GM10266 (cell line): ENCODE measurements at regions not wholly inside any gene's neighbourhood (a gene's known extent, or its start where the extent isn't known, plus 50 kb on each side); places are given as distances from the start of the nearest gene placed in this dataset.

Experiments used
- DNase-seq: peaks from one replicate; pipeline ENCODE4 v3.0.0; 2012; ENCODE audit errors: extremely low spot score
- TF ChIP-seq, protein P1 (sequence below): IDR thresholded peaks from 2 replicates; pipeline ENCODE4 v1.5.1; 2012; ENCODE audit warnings: mild to moderate bottlenecking, low read depth; ENCODE audit not compliant: control insufficient read depth, insufficient read depth; ENCODE audit errors: missing control alignments

DNA sequence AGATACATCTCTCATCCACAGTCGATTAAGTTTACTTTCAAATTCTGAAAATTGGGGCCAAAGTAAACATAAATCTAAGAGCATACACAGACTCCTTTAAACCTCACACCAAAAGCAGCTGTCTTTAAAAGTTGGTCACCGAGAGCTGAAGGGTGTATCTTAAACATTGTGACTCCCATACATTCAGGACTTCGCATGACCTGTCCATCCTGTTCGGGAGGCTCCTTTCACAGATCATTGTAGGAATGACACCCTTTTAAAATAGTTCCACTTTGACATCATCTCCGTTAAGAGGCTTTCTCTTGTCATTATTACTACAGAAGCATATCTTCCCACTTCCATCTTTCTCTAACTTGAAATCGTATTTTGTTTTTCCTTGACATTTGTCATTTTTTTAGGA is 440.0 kb downstream of the DNAJB9 start:
- DNase-seq, result no peak
- TF ChIP-seq, protein P1, sequence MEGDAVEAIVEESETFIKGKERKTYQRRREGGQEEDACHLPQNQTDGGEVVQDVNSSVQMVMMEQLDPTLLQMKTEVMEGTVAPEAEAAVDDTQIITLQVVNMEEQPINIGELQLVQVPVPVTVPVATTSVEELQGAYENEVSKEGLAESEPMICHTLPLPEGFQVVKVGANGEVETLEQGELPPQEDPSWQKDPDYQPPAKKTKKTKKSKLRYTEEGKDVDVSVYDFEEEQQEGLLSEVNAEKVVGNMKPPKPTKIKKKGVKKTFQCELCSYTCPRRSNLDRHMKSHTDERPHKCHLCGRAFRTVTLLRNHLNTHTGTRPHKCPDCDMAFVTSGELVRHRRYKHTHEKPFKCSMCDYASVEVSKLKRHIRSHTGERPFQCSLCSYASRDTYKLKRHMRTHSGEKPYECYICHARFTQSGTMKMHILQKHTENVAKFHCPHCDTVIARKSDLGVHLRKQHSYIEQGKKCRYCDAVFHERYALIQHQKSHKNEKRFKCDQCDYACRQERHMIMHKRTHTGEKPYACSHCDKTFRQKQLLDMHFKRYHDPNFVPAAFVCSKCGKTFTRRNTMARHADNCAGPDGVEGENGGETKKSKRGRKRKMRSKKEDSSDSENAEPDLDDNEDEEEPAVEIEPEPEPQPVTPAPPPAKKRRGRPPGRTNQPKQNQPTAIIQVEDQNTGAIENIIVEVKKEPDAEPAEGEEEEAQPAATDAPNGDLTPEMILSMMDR, result no peak

DNA sequence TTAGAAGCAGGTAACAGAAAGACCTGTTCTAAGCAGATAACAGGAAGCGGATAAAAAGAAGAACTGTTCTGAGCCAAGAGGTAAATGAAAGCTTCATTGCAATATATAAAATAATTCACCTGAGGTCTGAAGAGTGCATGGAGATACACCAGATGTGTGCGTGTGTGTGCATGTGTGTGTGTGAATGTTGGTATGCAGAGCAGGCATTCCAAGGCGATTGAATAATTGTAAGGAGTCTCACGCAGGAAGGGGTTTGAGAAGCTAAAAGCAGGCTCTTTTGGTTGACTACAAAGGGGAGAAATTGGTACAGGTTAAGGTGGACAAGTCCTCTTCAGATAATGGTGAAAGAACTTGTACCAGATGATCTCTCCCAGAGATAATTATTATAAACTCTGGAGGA is 450.6 kb downstream of the DNAJB9 start:
- TF ChIP-seq, protein P1, result no peak
- DNase-seq, result no peak

DNA sequence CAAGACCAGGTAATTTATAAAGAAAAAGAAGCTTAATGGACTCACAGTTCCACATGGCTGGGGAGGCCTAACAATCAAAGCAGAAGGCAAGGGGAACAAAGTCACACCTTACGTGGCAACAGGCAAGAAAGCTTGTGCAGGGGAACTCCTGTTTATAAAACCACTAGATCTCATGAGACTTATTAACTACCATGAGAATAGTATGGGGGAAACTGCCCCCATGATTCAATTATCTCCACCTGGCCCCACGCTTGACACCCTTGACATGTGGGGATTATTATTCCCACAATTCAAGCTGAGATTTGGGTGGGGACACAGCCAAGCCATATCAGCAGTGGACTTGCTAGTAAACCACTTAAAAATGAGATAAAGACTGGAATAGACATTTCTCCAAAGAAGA is 451.7 kb downstream of the DNAJB9 start:
- TF ChIP-seq, protein P1, result no peak
- DNase-seq, result no peak

DNA sequence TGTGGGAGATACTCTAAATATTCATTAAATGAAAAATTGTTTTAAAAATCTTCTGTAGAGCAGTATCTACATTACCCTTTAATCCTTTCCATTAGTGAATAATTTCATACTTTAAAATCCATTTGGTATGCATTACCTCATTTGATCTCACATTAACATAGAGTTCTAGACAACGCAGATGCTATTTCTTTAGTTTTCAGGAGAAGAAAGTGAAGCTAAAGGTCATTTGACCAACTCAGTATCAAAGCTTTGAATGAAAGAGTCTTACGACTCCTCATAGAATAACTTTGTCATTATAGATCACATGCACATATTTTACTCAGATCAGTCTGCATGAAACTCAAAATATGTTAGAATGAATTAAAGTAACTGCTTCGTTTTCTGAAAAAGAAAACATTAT is 460.2 kb downstream of the DNAJB9 start:
- no peak for DNase-seq
- TF ChIP-seq, protein P1, result no peak

DNA sequence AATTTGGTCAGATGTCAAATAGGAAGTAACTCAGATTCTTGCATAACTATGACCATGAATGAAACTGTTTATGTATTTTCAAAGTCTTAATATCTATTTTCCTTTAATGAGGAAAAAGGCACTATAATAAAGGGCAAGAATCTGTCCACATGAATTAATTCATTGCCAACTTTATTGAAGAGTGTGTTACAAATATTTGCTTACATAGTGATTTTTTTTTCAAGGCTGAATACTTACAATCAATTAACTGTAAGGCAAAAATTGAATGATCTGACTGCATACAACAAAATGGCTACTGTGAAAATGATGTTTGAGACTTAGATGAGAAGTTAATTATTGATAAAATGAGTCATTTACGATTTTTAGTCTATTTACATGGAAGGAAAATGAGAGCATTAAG is 475.0 kb downstream of the DNAJB9 start:
- no peak for DNase-seq
- TF ChIP-seq, protein P1, result no peak

DNA sequence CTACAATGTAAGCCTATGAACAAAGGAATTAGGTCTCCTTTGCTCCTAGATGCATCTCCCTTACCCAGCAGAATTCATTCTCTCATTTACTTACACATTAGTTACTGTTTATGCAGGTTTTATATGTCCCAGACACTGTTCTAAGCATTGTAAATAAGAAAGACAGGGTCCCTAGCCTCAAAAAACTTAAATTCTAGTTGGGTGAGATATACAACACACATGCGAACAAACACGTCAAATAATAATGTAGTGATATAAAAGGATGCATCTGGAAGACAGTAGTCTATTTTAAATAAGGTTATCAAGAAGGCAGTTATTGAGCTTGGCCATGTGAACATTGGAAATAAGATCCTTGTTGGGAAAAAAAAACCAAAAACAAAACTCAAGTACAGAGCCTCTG is 479.7 kb downstream of the DNAJB9 start:
- no peak for DNase-seq
- TF ChIP-seq, protein P1, result no peak

DNA sequence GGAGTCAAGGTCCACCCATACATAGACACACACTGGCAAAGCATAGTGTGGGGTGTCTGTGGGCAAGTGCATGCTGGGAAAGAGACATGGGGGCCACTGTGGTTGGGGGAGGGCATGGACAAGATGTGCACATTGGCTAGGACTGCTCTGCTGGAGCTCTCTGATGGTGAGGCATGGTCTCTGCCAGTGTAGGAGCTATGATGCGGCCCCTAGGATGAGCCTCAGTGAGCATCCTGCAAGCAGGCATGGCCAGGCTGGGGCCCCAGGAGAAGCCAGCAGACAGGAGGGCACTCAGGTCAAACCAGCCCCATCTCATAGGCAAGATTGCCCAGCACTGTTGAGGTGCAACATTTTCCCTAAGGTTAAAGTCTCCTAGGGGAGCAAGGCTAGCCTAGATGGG is 489.4 kb downstream of the DNAJB9 start:
- DNase-seq, result no peak
- TF ChIP-seq, protein P1, result no peak

DNA sequence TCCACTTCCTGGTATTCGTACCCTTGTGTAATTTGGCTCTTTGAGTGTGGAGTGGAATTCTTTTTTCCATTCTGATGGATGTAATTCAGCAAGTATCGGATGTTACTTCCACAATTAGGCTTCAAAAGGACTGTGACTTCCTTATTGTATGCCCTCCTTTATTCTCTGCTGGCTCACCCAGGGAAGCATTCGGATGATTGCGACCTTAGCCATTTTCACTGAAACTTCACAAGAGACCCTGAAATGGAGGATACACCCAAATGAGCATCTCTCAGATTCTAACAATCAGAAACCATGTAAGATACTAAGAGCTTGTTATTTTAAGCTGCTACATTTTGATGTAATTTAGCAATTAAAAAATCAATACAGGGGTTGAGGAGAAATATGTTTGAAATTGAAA is 493.1 kb downstream of the DNAJB9 start:
- DNase-seq, result no peak
- TF ChIP-seq, protein P1, result no peak
